Tibial artery (tissue), 4 donors: ENCODE measurements at regions not wholly inside any gene's neighbourhood (a gene's known extent, or its start where the extent isn't known, plus 50 kb on each side); places are given as distances from the start of the nearest gene placed in this dataset.

Experiments
- DNase-seq, 2 donors: peaks; one replicate each; pipeline ENCODE4 v3.0.0-alpha.2; 2019
- H3K27ac ChIP-seq, 2 donors: fragments of 200-600 bp; sonication (generic) in 1 of 2; 1 replicate in 1 of 2; 2 replicates in 1 of 2; pipeline ENCODE4 v1.5.1; 2018 to 2019; ENCODE audit warnings: mild to moderate bottlenecking in 1 of 2
- H3K27me3 ChIP-seq, 2 donors: fragments of 200-600 bp; sonication (generic) in 1 of 2; one replicate each; pipeline versions ENCODE4 v1.5.1 to v1.6.0; 2016 to 2019
- H3K36me3 ChIP-seq, 3 donors: fragments of 200-600 bp; sonication (generic) in 2 of 3; one replicate each; pipeline ENCODE4 v1.5.1; 2016 to 2019; ENCODE audit warnings: mild to moderate bottlenecking in 2 of 3
- H3K4me1 ChIP-seq, 4 donors: fragments of 200-600 bp; sonication (generic) in 2 of 4; 1 replicate in 3 of 4; 2 replicates in 1 of 4; pipeline ENCODE4 v1.5.1; 2016 to 2019
- H3K4me3 ChIP-seq, 2 donors: fragments of 200-600 bp; sonication (generic) in 1 of 2; 1 replicate in 1 of 2; 2 replicates in 1 of 2; pipeline ENCODE4 v1.5.1; 2018 to 2019; ENCODE audit warnings: mild to moderate bottlenecking in 2 of 2
- H3K9me3 ChIP-seq, 3 donors: fragments of 200-600 bp; sonication (generic) in 1 of 3; one replicate each; pipeline ENCODE4 v1.5.1; 2016 to 2019
- CTCF ChIP-seq, 2 experiments: fragments of 200-600 bp in 1 of 2; fragments of 450-650 bp in 1 of 2; IDR thresholded peaks; one replicate each; pipeline ENCODE4 v1.5.1; 2017 to 2019; ENCODE audit warnings: antibody characterized with exemption in 2 of 2, mild to moderate bottlenecking in 1 of 2, moderate library complexity in 1 of 2
- intact Hi-C: fragments of 100-400 bp; cut with DNase I; formaldehyde crosslinking; loops from one replicate; pipeline ENCODE4 v1.15.0; 2023; ENCODE audit warnings: low total_unique reads

- Histone ChIP-seq H3K4me3 (no peak overlapping the region), H3K27ac (no peak overlapping the region), H3K4me1 (no peaks in the 10 kb centered on the region), H3K27me3 (no peaks in the 10 kb centered on the region), H3K36me3 (no peaks in the 10 kb centered on the region), H3K9me3 (no peaks in the 10 kb centered on the region)
- no peak for TF ChIP-seq CTCF (IDR thresholded peaks at IDR 0.05)
- no peak for DNase-seq
- intact Hi-C loops = no loop called here
Measured at GRCh38 chr5:87503004-87503403, 90.3 kb upstream of the CCNH start.

- intact Hi-C loops = no loop called here
- no peak for DNase-seq
- no peak overlapping the region for H3K27ac ChIP-seq
- H3K9me3 ChIP-seq = peaks cover 0 to 11% (median 7%) of the 10 kb centered on the region in 3 donors
- no peak overlapping the region for H3K4me3 ChIP-seq
- no peaks in the 10 kb centered on the region for H3K27me3 ChIP-seq
- H3K4me1 ChIP-seq = no peaks in the 10 kb centered on the region
- TF ChIP-seq CTCF (IDR thresholded peaks at IDR 0.05) = no peak
- no peaks in the 10 kb centered on the region for H3K36me3 ChIP-seq
Measured at GRCh38 chr5:87499478-87500410, 87.0 kb upstream of the CCNH start.
